K562 (cell line): ENCODE measurements at regions not wholly inside any gene's neighbourhood (a gene's known extent, or its start where the extent isn't known, plus 50 kb on each side); places are given as distances from the start of the nearest gene placed in this dataset.

ENCODE experiments used
- CTCF ChIP-seq, 3 experiments: IDR thresholded peaks in 2 of 3; conservative IDR thresholded peaks in 1 of 3; 2 replicates each; pipeline ENCODE4 v1.5.1; 2011 to 2012; ENCODE audit warnings: low read length in 3 of 3, mild to moderate bottlenecking in 3 of 3, control low read depth in 2 of 3, improper control_type of control experiment in 1 of 3, inconsistent platforms in 1 of 3, low read depth in 1 of 3, mixed read lengths in 1 of 3, moderate library complexity in 1 of 3; ENCODE audit not compliant: insufficient read depth in 2 of 3
- KDM1A ChIP-seq, 2 experiments: fragments of 450-650 bp; IDR thresholded peaks; 2 replicates each; pipeline ENCODE4 v1.6.1; 2016; ENCODE audit warnings: mild to moderate bottlenecking in 2 of 2
- POLR2A ChIP-seq: fragments of 450-650 bp; conservative IDR thresholded peaks from 2 replicates; pipeline ENCODE4 v1.6.1; 2016
- RB1 ChIP-seq: fragments of 450-650 bp; IDR thresholded peaks from 2 replicates; pipeline ENCODE4 v1.6.1; 2017; ENCODE audit warnings: low read depth, mild to moderate bottlenecking
- TCF7L2 ChIP-seq: fragments of 150-350 bp; IDR thresholded peaks from 2 replicates; pipeline ENCODE4 v1.6.1; 2016; ENCODE audit warnings: low read depth, mild to moderate bottlenecking, low read length, moderate library complexity
- ZNF274 ChIP-seq: IDR thresholded peaks from 2 replicates; pipeline ENCODE4 v1.6.1; 2011; ENCODE audit warnings: low read depth, mild to moderate bottlenecking, low read length, moderate library complexity, borderline replicate concordance
- ZNF785 ChIP-seq: fragments of 250-450 bp; sonication (Bioruptor Pico); IDR thresholded peaks from 2 replicates; pipeline ENCODE4 v1.4.0; 2020; ENCODE audit warnings: mild to moderate bottlenecking
- TF ChIP-seq, protein P1 (sequence below): fragments of 450-650 bp; formaldehyde crosslinking; IDR thresholded peaks from 2 replicates; pipeline ENCODE4 v1.4.0; 2022; ENCODE audit warnings: missing genetic modification characterization

GRCh38 chr6:55694759-55695158 lies 115.8 kb upstream of the HMGCLL1 start:
- TF ChIP-seq KDM1A (IDR thresholded peaks at IDR 0.05) (no peak), CTCF (IDR thresholded peaks at IDR 0.05 in 2 of 3, conservative IDR thresholded peaks at IDR 0.05 in 1 of 3; ENCODE audit: insufficient read depth in 2 of 3, low read depth in 1 of 3, low read length in 3 of 3) (no peak), ZNF274 (no peak), ZNF785 (no peak), POLR2A (no peak), RB1 (no peak), TCF7L2 (no peak)
- TF ChIP-seq, protein P1, sequence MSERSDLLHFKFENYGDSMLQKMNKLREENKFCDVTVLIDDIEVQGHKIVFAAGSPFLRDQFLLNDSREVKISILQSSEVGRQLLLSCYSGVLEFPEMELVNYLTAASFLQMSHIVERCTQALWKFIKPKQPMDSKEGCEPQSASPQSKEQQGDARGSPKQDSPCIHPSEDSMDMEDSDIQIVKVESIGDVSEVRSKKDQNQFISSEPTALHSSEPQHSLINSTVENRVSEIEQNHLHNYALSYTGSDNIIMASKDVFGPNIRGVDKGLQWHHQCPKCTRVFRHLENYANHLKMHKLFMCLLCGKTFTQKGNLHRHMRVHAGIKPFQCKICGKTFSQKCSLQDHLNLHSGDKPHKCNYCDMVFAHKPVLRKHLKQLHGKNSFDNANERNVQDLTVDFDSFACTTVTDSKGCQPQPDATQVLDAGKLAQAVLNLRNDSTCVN (CRISPR knock-in tag), result no peak
